H1 (cell line): ENCODE measurements at regions not wholly inside any gene's neighbourhood (a gene's known extent, or its start where the extent isn't known, plus 50 kb on each side); places are given as distances from the start of the nearest gene placed in this dataset.

Experiments used
- CTCF ChIA-PET: fragments of 300-600 bp; sonication (Branson Sonifier 250); formaldehyde crosslinking; loops from one replicate; lab custom pipeline; 2021; ENCODE audit not compliant: partially characterized antibody; lab: Charles Lee
- POLR2A ChIA-PET: fragments of 300-600 bp; sonication (Branson Sonifier 250); formaldehyde crosslinking; loops from one replicate; lab custom pipeline; 2021; ENCODE audit warnings: inconsistent platforms; ENCODE audit not compliant: partially characterized antibody; lab: Charles Lee
- DNase-seq, 2 experiments: peaks; one replicate each; pipeline versions ENCODE4 v3.0.0 to v3.0.0-alpha.2; 2010 to 2022; ENCODE audit warnings: low spot score in 2 of 2, low read depth in 1 of 2, mixed read lengths in 1 of 2
- FAIRE-seq: peaks from 2 replicates; lab custom pipeline; 2011; peaks lifted over from hg19 to GRCh38; lab: Jason Lieb, UNC
- H2AFZ ChIP-seq: 2 replicates; pipeline ENCODE4 v1.8.1; 2012; ENCODE audit warnings: low read length, inconsistent platforms
- H2AK5ac ChIP-seq: 2 replicates; pipeline ENCODE4 v1.6.1; 2013; ENCODE audit warnings: low read depth, low read length
- H2BK120ac ChIP-seq: replicated peaks from 2 replicates; pipeline ENCODE3; 2013; ENCODE audit warnings: low read depth, low read length, inconsistent platforms
- H2BK12ac ChIP-seq: 2 replicates; pipeline ENCODE4 v1.6.1; 2013; ENCODE audit warnings: low read depth, low read length
- H2BK15ac ChIP-seq: 2 replicates; pipeline ENCODE4 v1.6.1; 2013; ENCODE audit warnings: low read length
- H2BK20ac ChIP-seq: 2 replicates; pipeline ENCODE4 v1.6.1; 2013; ENCODE audit warnings: low read length
- H2BK5ac ChIP-seq: 2 replicates; pipeline ENCODE4 v1.6.1; 2013; ENCODE audit warnings: low read depth, low read length
- H3K14ac ChIP-seq: 2 replicates; pipeline ENCODE4 v1.6.1; 2013; ENCODE audit warnings: inconsistent platforms; ENCODE audit not compliant: insufficient read length
- H3K18ac ChIP-seq: 2 replicates; pipeline ENCODE4 v1.6.1; 2013; ENCODE audit warnings: low read length; ENCODE audit errors: extremely low read depth
- H3K23ac ChIP-seq: 2 replicates; pipeline ENCODE4 v1.6.1; 2013; ENCODE audit warnings: inconsistent platforms; ENCODE audit not compliant: insufficient read length
- H3K23me2 ChIP-seq: 2 replicates; pipeline ENCODE4 v1.6.1; 2013; ENCODE audit warnings: low read depth, low read length
- H3K27ac ChIP-seq: 2 replicates; pipeline ENCODE4 v1.6.1; 2011; ENCODE audit warnings: low read depth, low read length, inconsistent platforms
- H3K27me3 ChIP-seq, 4 experiments: replicated peaks in 1 of 4; 1 replicate in 1 of 4; 2 replicates in 3 of 4; pipeline versions ENCODE4 v1.6.1 to v1.8.1; 2011 to 2013; ENCODE audit warnings: low read length in 3 of 4, mild to moderate bottlenecking in 3 of 4, inconsistent platforms in 2 of 4, mixed read lengths in 2 of 4, moderate library complexity in 1 of 4; ENCODE audit not compliant: control insufficient read depth in 3 of 4, insufficient read depth in 3 of 4; ENCODE audit errors: extremely low read depth in 1 of 4
- H3K36me3 ChIP-seq, 4 experiments: 2 replicates each; pipeline versions ENCODE4 v1.6.1 to v1.8.1; 2011 to 2013; ENCODE audit warnings: mild to moderate bottlenecking in 4 of 4, low read length in 3 of 4, moderate library complexity in 2 of 4, control low read depth in 1 of 4, inconsistent platforms in 1 of 4; ENCODE audit not compliant: insufficient read depth in 4 of 4, control insufficient read depth in 2 of 4
- H3K4ac ChIP-seq: replicated peaks from 2 replicates; pipeline ENCODE3; 2013; ENCODE audit warnings: low read length, low read depth, mixed read lengths, inconsistent platforms; ENCODE audit not compliant: insufficient read length
- H3K4me1 ChIP-seq, 4 experiments: replicated peaks in 1 of 4; 1 replicate in 1 of 4; 2 replicates in 3 of 4; pipeline versions ENCODE4 v1.6.1 to v1.8.1; 2011 to 2013; ENCODE audit warnings: low read length in 3 of 4, inconsistent platforms in 2 of 4, mixed read lengths in 1 of 4; ENCODE audit not compliant: insufficient read depth in 4 of 4, control insufficient read depth in 3 of 4
- H3K4me2 ChIP-seq, 2 experiments: 2 replicates each; pipeline versions ENCODE4 v1.6.1 to v1.8.1; 2011 to 2013; ENCODE audit warnings: low read depth in 2 of 2, low read length in 2 of 2, control low read depth in 1 of 2, inconsistent platforms in 1 of 2, mild to moderate bottlenecking in 1 of 2; ENCODE audit not compliant: insufficient read depth in 1 of 2
- H3K4me3 ChIP-seq, 4 experiments: fragments of 200-600, 300-600 bp in 1 of 4; sonication (generic), shearing (Covaris generic), sonication (Bioruptor Twin) in 1 of 4; 2 replicates each; pipeline versions ENCODE4 v1.5.1 to v1.8.1; 2011 to 2016; ENCODE audit warnings: low read length in 4 of 4, low read depth in 3 of 4, control low read depth in 2 of 4, inconsistent platforms in 2 of 4, mild to moderate bottlenecking in 2 of 4, mixed read lengths in 1 of 4, moderate library complexity in 1 of 4; ENCODE audit not compliant: insufficient read depth in 2 of 4; ENCODE audit errors: extremely low read depth in 1 of 4
- H3K56ac ChIP-seq: replicated peaks from 2 replicates; pipeline ENCODE3; 2013; ENCODE audit warnings: low read depth, mild to moderate bottlenecking, mixed read lengths, low read length, inconsistent platforms; ENCODE audit not compliant: insufficient read length
- H3K79me1 ChIP-seq: 2 replicates; pipeline ENCODE4 v1.6.1; 2013; ENCODE audit warnings: low read depth, low read length, control low read depth
- H3K79me2 ChIP-seq, 2 experiments: 2 replicates each; pipeline versions ENCODE4 v1.6.1 to v1.8.1; 2012 to 2013; ENCODE audit warnings: low read length in 2 of 2, mild to moderate bottlenecking in 2 of 2, inconsistent platforms in 1 of 2; ENCODE audit not compliant: insufficient read depth in 2 of 2, control insufficient read depth in 1 of 2
- H3K9ac ChIP-seq, 4 experiments: replicated peaks in 1 of 4; 1 replicate in 1 of 4; 2 replicates in 3 of 4; pipeline versions ENCODE4 v1.6.1 to v1.8.1; 2011 to 2013; ENCODE audit warnings: low read depth in 3 of 4, low read length in 3 of 4, control low read depth in 2 of 4, mild to moderate bottlenecking in 2 of 4, moderate library complexity in 2 of 4, inconsistent platforms in 1 of 4; ENCODE audit errors: extremely low read depth in 1 of 4
- H3K9me3 ChIP-seq, 2 experiments: 2 replicates each; pipeline versions ENCODE4 v1.6.1 to v1.8.1; 2012 to 2013; ENCODE audit warnings: mild to moderate bottlenecking in 2 of 2, moderate library complexity in 2 of 2, control low read depth in 1 of 2, inconsistent platforms in 1 of 2, low read depth in 1 of 2, low read length in 1 of 2, mixed read lengths in 1 of 2; ENCODE audit not compliant: insufficient read depth in 2 of 2
- H4K20me1 ChIP-seq, 2 experiments: replicated peaks in 1 of 2; 2 replicates each; pipeline versions ENCODE3 to v1.8.1; 2011 to 2013; ENCODE audit warnings: inconsistent platforms in 2 of 2, low read length in 2 of 2, mild to moderate bottlenecking in 1 of 2; ENCODE audit not compliant: insufficient read depth in 2 of 2, control insufficient read depth in 1 of 2
- H4K5ac ChIP-seq: 2 replicates; pipeline ENCODE4 v1.6.1; 2013; ENCODE audit warnings: low read length, low read depth, mixed read lengths, inconsistent platforms; ENCODE audit not compliant: insufficient read length
- H4K8ac ChIP-seq: 2 replicates; pipeline ENCODE4 v1.8.0; 2013; ENCODE audit warnings: mild to moderate bottlenecking, moderate library complexity, low read length, inconsistent platforms; ENCODE audit not compliant: insufficient read depth; ENCODE audit errors: extremely low read depth
- H4K91ac ChIP-seq: replicated peaks from 2 replicates; pipeline ENCODE3; 2013; ENCODE audit warnings: low read length, mixed read lengths, inconsistent platforms; ENCODE audit not compliant: insufficient read length
- CTBP2 ChIP-seq: IDR thresholded peaks from 2 replicates; pipeline ENCODE4 v1.7.0; 2011; ENCODE audit warnings: borderline replicate concordance, mild to moderate bottlenecking, moderate library complexity, mixed read lengths, low read length; ENCODE audit not compliant: insufficient read depth, insufficient read length
- E2F6 ChIP-seq: IDR thresholded peaks from 2 replicates; pipeline ENCODE4 v1.6.1; 2012; ENCODE audit warnings: inconsistent platforms
- FOSL1 ChIP-seq: IDR thresholded peaks from 2 replicates; pipeline ENCODE4 v1.6.1; 2011; ENCODE audit warnings: mild to moderate bottlenecking, low read depth, low read length, moderate library complexity; ENCODE audit not compliant: insufficient read depth
- GABPA ChIP-seq: IDR thresholded peaks from 2 replicates; pipeline ENCODE4 v1.6.1; 2011; ENCODE audit warnings: mild to moderate bottlenecking, low read length, moderate library complexity, borderline replicate concordance; ENCODE audit not compliant: insufficient read depth
- JUN ChIP-seq: IDR thresholded peaks from 2 replicates; pipeline ENCODE4 v1.6.1; 2011; ENCODE audit warnings: low read depth, mild to moderate bottlenecking, improper control_type of control experiment, low read length
- KDM1A ChIP-seq: fragments of 200-600, 300-600 bp; sonication (generic); IDR thresholded peaks from 2 replicates; pipeline ENCODE4 v1.7.1; 2016; ENCODE audit warnings: mild to moderate bottlenecking, low read length, borderline replicate concordance
- MAFK ChIP-seq: IDR thresholded peaks from 2 replicates; pipeline ENCODE4 v1.6.1; 2012; ENCODE audit warnings: low read depth, mild to moderate bottlenecking, improper control_type of control experiment, low read length
- PHF8 ChIP-seq: fragments of 200-600 bp; sonication (generic); conservative IDR thresholded peaks from 2 replicates; pipeline ENCODE4 v1.7.1; 2012; ENCODE audit warnings: low read depth, mild to moderate bottlenecking, inconsistent platforms, low read length, moderate library complexity
- RAD21 ChIP-seq, 2 experiments: IDR thresholded peaks in 1 of 2; conservative IDR thresholded peaks in 1 of 2; 2 replicates each; pipeline ENCODE4 v1.6.1; 2011; ENCODE audit warnings: low read depth in 2 of 2, low read length in 2 of 2, improper control_type of control experiment in 1 of 2, inconsistent platforms in 1 of 2, mild to moderate bottlenecking in 1 of 2, moderate library complexity in 1 of 2
- SP2 ChIP-seq: IDR thresholded peaks from 2 replicates; pipeline ENCODE4 v1.6.1; 2012; ENCODE audit warnings: mild to moderate bottlenecking, low read length, inconsistent platforms
- TAF7 ChIP-seq: optimal IDR thresholded peaks from 2 replicates; pipeline ENCODE3; 2011; ENCODE audit warnings: low read depth, mild to moderate bottlenecking, inconsistent platforms, low read length, moderate library complexity, borderline replicate concordance
- TEAD4 ChIP-seq: IDR thresholded peaks from 2 replicates; pipeline ENCODE4 v1.6.1; 2012; ENCODE audit warnings: low read depth, low read length, inconsistent platforms, mixed read lengths
- YY1 ChIP-seq: IDR thresholded peaks from 2 replicates; pipeline ENCODE4 v1.6.1; 2011; ENCODE audit warnings: low read depth, mild to moderate bottlenecking, low read length
- ZNF274 ChIP-seq: IDR thresholded peaks from 2 replicates; pipeline ENCODE4 v1.7.0; 2012; ENCODE audit warnings: low read length, borderline replicate concordance; ENCODE audit errors: extremely low read depth
- WGBS, 2 experiments: shearing (Covaris generic) in 1 of 2; methylation state at CpG; one replicate each; pipeline versions ENCODE4 v1.1.6 to v1.1.7; 2013 to 2015; ENCODE audit warnings: low lambda C conversion rate in 2 of 2, mixed read lengths in 2 of 2, inconsistent platforms in 1 of 2, low coverage in 1 of 2, missing lambda C conversion rate in 1 of 2; ENCODE audit not compliant: insufficient replicate concordance in 2 of 2, insufficient coverage in 1 of 2, insufficient read length in 1 of 2; ENCODE audit errors: extremely low coverage in 1 of 2, missing lambda C conversion rate in 1 of 2; 5-methylcytosine and 5-hydroxymethylcytosine counted together

GRCh38 chr19:33953023-33953422 lies 156.4 kb downstream of the KCTD15 start:
- Histone ChIP-seq H2BK15ac (no peak overlapping the region), H4K8ac (no peak overlapping the region), H4K20me1 (no peaks in the 10 kb centered on the region), H3K23me2 (no peaks in the 10 kb centered on the region), H3K9me3 (no peaks in the 10 kb centered on the region), H2BK12ac (no peak overlapping the region), H2BK120ac (peak overlapping the region; percentile 33), H3K23ac (no peak overlapping the region), H3K4ac (no peak overlapping the region), H3K4me1 (no peaks in the 10 kb centered on the region), H4K91ac (no peak overlapping the region), H3K36me3 (no peaks in the 10 kb centered on the region), H2AFZ (no peak overlapping the region), H3K79me2 (no peaks in the 10 kb centered on the region), H3K27ac (no peak overlapping the region), H3K56ac (no peak overlapping the region), H3K79me1 (no peaks in the 10 kb centered on the region), H3K4me2 (no peak overlapping the region), H3K27me3 (no peaks in the 10 kb centered on the region), H3K9ac (no peak overlapping the region), H4K5ac (no peak overlapping the region), H2AK5ac (no peak overlapping the region), H3K14ac (no peak overlapping the region), H2BK20ac (no peak overlapping the region), H2BK5ac (no peak overlapping the region), H3K4me3 (no peak overlapping the region), H3K18ac (no peak overlapping the region)
- ChIA-PET POLR2A (no interaction called here), CTCF (interaction anchor here (1.2 to 1.5 kb wide), 3 partner anchors 42 to 175 kb away, joined by 3 to 5 read pairs (median 5); no protein-coding TSS in a partner anchor)
- FAIRE-seq (no peak), DNase-seq (peak in 1 of 2 experiments; percentile 6)
- WGBS, 2 experiments, result 88% methylated on average over 8 of the region's 8 CpGs; no CpG with 5 or more reads in 1 of the 2 experiments
- TF ChIP-seq JUN (no peak), MAFK (no peak), CTBP2 (no peak), PHF8 (no peak), FOSL1 (no peak), YY1 (no peak), TEAD4 (no peak), KDM1A (no peak), SP2 (no peak), TAF7 (no peak), GABPA (no peak), RAD21 (IDR thresholded peaks at IDR 0.05 in 1 of 2, conservative IDR thresholded peaks at IDR 0.05 in 1 of 2; ENCODE audit: low read depth in 2 of 2, low read length in 2 of 2) (no peak), E2F6 (no peak), ZNF274 (no peak)
